Activated CD4-positive, alpha-beta T cell treated with anti-CD3 and anti-CD28 coated beads, Interleukin-2, amount 50 U/mL, for 16 hours (primary cell): ENCODE measurements at regions not wholly inside any gene's neighbourhood (a gene's known extent, or its start where the extent isn't known, plus 50 kb on each side); places are given as distances from the start of the nearest gene placed in this dataset.
"Not testable (repeated sequence)": the region's sequence is repeated elsewhere in the genome, so short reads cannot be mapped to it uniquely, and the experiment has no call there.

ENCODE experiments used
- DNase-seq: peaks from one replicate; pipeline ENCODE4 v3.0.0-alpha.2; 2020

GRCh38 chr10:29713450-29713849 is 78.7 kb upstream of the SVIL start:
- DNase-seq = no peak

- DNase-seq = no peak
Measured at GRCh38 chr10:29712108-29712507, 77.3 kb upstream of the SVIL start.

- no peak for DNase-seq
Measured at GRCh38 chr10:29710128-29710527, 75.4 kb upstream of the SVIL start.

- DNase-seq = no peak
Measured at GRCh38 chr10:29709484-29710002, 74.8 kb upstream of the SVIL start.

GRCh38 chr10:29703271-29703670 is 68.5 kb upstream of the SVIL start:
- no peak for DNase-seq

GRCh38 chr10:29702273-29703164 is 67.7 kb upstream of the SVIL start:
- DNase-seq = no peak

GRCh38 chr10:29701306-29701705 is 66.5 kb upstream of the SVIL start:
- no peak for DNase-seq

- DNase-seq = no peak
Measured at GRCh38 chr10:29699621-29700020, 64.8 kb upstream of the SVIL start.

- DNase-seq = no peak
Measured at GRCh38 chr10:29698773-29699490, 64.2 kb upstream of the SVIL start.

GRCh38 chr10:29696581-29696980 is 61.8 kb upstream of the SVIL start:
- DNase-seq = not testable (repeated sequence)

- no peak for DNase-seq
Measured at GRCh38 chr10:29694121-29694520, 59.4 kb upstream of the SVIL start.

- DNase-seq = no peak
Measured at GRCh38 chr10:29692121-29692539, 57.4 kb upstream of the SVIL start.

- DNase-seq = no peak
Measured at GRCh38 chr10:29691564-29692072, 56.8 kb upstream of the SVIL start.

- DNase-seq = peak; percentile 35
Measured at GRCh38 chr10:29689001-29689400, 54.2 kb upstream of the SVIL start.

GRCh38 chr10:29688230-29688661 is 53.5 kb upstream of the SVIL start:
- no peak for DNase-seq

- DNase-seq = no peak
Measured at GRCh38 chr10:29687421-29688164, 52.8 kb upstream of the SVIL start.

- DNase-seq = no peak
Measured at GRCh38 chr10:29685506-29685905, 50.7 kb upstream of the SVIL start.
